22Rv1 (cell line): ENCODE measurements at regions not wholly inside any gene's neighbourhood (a gene's known extent, or its start where the extent isn't known, plus 50 kb on each side); places are given as distances from the start of the nearest gene placed in this dataset.

Experiments
- CTCF ChIP-seq: fragments of 450-650 bp; IDR thresholded peaks from 2 replicates; pipeline ENCODE4 v1.5.1; 2017; ENCODE audit warnings: mild to moderate bottlenecking
- ZFX ChIP-seq: fragments of 450-650 bp; IDR thresholded peaks from 2 replicates; pipeline ENCODE4 v1.6.1; 2017; ENCODE audit warnings: antibody characterized with exemption, borderline replicate concordance

GRCh38 chr1:5740865-5741860 lies 251.1 kb downstream of the NPHP4 start:
- TF ChIP-seq CTCF: no peak
- no peak for TF ChIP-seq ZFX
